DND-41 (cell line): ENCODE measurements at regions not wholly inside any gene's neighbourhood (a gene's known extent, or its start where the extent isn't known, plus 50 kb on each side); places are given as distances from the start of the nearest gene placed in this dataset.

Experiments used
- ATAC-seq: fragments of 200-7000 bp; cut with Tn5 transposase; 3 replicates; pipeline ENCODE4 v1.9.1; 2021; ENCODE audit warnings: low read depth; ENCODE audit not compliant: insufficient read depth
- DNase-seq: peaks from one replicate; pipeline ENCODE4 v3.0.0-alpha.2; 2020
- H2AFZ ChIP-seq: 2 replicates; pipeline ENCODE4 v1.6.0; 2012; ENCODE audit warnings: low read depth, low read length
- H3K27ac ChIP-seq: 2 replicates; pipeline ENCODE4 v1.5.1; 2012; ENCODE audit warnings: low read length, inconsistent platforms
- H3K27me3 ChIP-seq: fragments of 200-600 bp; sonication (generic); 2 replicates; pipeline ENCODE4 v1.6.0; 2012; ENCODE audit warnings: low read length, mild to moderate bottlenecking, inconsistent platforms; ENCODE audit not compliant: insufficient read depth, poor library complexity
- H3K36me3 ChIP-seq: 2 replicates; pipeline ENCODE4 v1.5.1; 2012; ENCODE audit warnings: low read length, inconsistent platforms; ENCODE audit not compliant: insufficient read depth
- H3K4me1 ChIP-seq: 2 replicates; pipeline ENCODE4 v1.5.1; 2012; ENCODE audit warnings: mild to moderate bottlenecking, low read length; ENCODE audit not compliant: insufficient read depth
- H3K4me2 ChIP-seq: 2 replicates; pipeline ENCODE4 v1.6.0; 2012; ENCODE audit warnings: mild to moderate bottlenecking, moderate library complexity, low read length, inconsistent platforms; ENCODE audit not compliant: insufficient read depth
- H3K4me3 ChIP-seq, 2 experiments: fragments of 200-600 bp in 1 of 2; shearing (Covaris generic) in 1 of 2; 2 replicates each; pipeline ENCODE4 v1.5.1; 2012 to 2016; ENCODE audit warnings: inconsistent platforms in 2 of 2, low read length in 2 of 2, mild to moderate bottlenecking in 2 of 2, low read depth in 1 of 2, moderate library complexity in 1 of 2
- H3K79me2 ChIP-seq: 2 replicates; pipeline ENCODE4 v1.6.0; 2012; ENCODE audit warnings: low read length, inconsistent platforms; ENCODE audit not compliant: insufficient read depth
- H3K9ac ChIP-seq: 2 replicates; pipeline ENCODE4 v1.6.0; 2012; ENCODE audit warnings: low read depth, mild to moderate bottlenecking, inconsistent platforms, low read length, moderate library complexity
- H3K9me3 ChIP-seq: 2 replicates; pipeline ENCODE4 v1.5.1; 2012; ENCODE audit warnings: low read length, moderate library complexity, mild to moderate bottlenecking, inconsistent platforms; ENCODE audit not compliant: insufficient read depth, severe bottlenecking
- H4K20me1 ChIP-seq: 2 replicates; pipeline ENCODE4 v1.6.0; 2012; ENCODE audit warnings: low read length; ENCODE audit not compliant: insufficient read depth
- EZH2 ChIP-seq: IDR thresholded peaks from 3 replicates; pipeline ENCODE4 v1.6.1; 2012; ENCODE audit warnings: borderline replicate concordance, low read depth, mild to moderate bottlenecking, moderate library complexity, low read length, inconsistent platforms; ENCODE audit not compliant: severe bottlenecking
- TF ChIP-seq, protein P1 (sequence below): IDR thresholded peaks from 2 replicates; pipeline ENCODE4 v1.5.1; 2012; ENCODE audit warnings: borderline replicate concordance, low read length, moderate library complexity, mild to moderate bottlenecking; ENCODE audit not compliant: poor library complexity, severe bottlenecking; ENCODE audit errors: extremely low read depth

DNA sequence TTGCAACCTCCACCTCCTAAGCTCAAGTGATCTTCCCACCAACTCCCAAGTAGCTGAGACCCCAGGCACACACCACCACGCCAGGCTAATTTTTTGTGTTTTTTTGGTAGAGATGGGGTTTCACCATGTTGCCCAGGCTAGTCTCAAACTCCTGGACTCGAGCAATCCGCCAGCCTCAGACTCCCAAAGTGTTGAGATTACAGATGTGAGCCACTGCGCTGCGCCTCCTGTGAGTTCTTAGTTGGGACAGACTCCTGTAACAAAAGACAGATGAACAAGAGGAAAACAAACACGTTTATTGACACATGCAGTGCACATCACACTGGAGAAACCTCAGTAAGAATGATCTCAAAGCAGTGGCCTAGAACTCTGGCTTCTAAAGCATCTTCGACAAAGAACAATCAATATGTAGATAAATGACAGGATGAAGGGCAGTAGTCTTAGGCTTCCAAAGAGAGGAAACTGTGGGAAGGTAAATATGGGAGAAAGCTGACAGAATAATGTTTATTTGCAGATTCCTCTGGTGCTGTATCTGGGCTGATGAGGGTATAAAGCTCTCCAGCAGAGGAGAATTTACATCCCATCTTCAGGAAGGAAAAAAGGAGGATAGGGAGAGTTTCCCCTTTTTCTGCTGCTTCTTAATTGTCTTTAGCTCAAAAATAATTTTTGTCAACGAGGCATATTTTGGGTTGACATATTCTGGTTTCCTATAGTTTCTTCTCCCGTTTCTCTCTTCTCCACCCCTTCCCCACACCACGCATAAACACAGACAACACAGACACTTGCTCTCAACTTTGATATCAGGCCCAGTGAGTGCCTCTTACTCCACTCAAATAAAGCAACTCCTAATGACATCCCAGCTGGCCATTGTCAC lies 84.7 kb upstream of the TNFAIP3 start:
- peaks cover 11% of the 10 kb centered on the region for H3K4me1 ChIP-seq
- H3K4me3 ChIP-seq, result no peak overlapping the region
- no peak overlapping the region for H2AFZ ChIP-seq
- no peaks in the 10 kb centered on the region for H3K79me2 ChIP-seq
- no peak overlapping the region for H3K4me2 ChIP-seq
- DNase-seq (no peak), ATAC-seq (no peak)
- H3K9me3 ChIP-seq, result no peaks in the 10 kb centered on the region
- H3K9ac ChIP-seq, result no peak overlapping the region
- no peaks in the 10 kb centered on the region for H3K36me3 ChIP-seq
- H4K20me1 ChIP-seq, result no peaks in the 10 kb centered on the region
- H3K27ac ChIP-seq, result no peak overlapping the region
- TF ChIP-seq, protein P1, sequence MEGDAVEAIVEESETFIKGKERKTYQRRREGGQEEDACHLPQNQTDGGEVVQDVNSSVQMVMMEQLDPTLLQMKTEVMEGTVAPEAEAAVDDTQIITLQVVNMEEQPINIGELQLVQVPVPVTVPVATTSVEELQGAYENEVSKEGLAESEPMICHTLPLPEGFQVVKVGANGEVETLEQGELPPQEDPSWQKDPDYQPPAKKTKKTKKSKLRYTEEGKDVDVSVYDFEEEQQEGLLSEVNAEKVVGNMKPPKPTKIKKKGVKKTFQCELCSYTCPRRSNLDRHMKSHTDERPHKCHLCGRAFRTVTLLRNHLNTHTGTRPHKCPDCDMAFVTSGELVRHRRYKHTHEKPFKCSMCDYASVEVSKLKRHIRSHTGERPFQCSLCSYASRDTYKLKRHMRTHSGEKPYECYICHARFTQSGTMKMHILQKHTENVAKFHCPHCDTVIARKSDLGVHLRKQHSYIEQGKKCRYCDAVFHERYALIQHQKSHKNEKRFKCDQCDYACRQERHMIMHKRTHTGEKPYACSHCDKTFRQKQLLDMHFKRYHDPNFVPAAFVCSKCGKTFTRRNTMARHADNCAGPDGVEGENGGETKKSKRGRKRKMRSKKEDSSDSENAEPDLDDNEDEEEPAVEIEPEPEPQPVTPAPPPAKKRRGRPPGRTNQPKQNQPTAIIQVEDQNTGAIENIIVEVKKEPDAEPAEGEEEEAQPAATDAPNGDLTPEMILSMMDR, result no peak
- no peak for TF ChIP-seq EZH2
- H3K27me3 ChIP-seq, result no peaks in the 10 kb centered on the region

DNA sequence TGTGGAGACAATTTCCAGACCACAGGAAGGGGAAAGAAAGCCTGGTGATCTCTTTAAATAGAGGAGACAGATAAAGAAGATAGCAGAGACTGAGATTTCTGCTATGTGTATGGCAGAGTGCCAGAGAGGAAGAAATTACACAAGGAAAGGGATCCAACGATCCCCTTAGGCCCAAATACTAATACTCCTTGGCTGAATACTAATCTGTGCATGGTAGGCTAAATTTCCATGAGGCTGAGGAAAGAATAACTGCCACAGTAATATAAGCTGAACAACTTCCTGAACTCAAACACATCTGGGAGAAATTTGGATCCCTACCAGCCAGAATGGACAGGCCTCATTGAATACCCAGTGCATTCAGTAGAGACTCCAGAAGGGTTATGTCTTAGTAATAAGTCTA lies 83.3 kb upstream of the TNFAIP3 start:
- H3K27ac ChIP-seq, result no peak overlapping the region
- no peaks in the 10 kb centered on the region for H3K79me2 ChIP-seq
- no peak overlapping the region for H3K4me2 ChIP-seq
- H2AFZ ChIP-seq, result no peak overlapping the region
- peaks cover 24% of the 10 kb centered on the region for H3K4me1 ChIP-seq
- no peak overlapping the region for H3K4me3 ChIP-seq
- no peak overlapping the region for H3K9ac ChIP-seq
- ATAC-seq, result no peak
- TF ChIP-seq, protein P1, result no peak
- TF ChIP-seq EZH2, result no peak
- no peaks in the 10 kb centered on the region for H3K36me3 ChIP-seq
- H4K20me1 ChIP-seq, result no peaks in the 10 kb centered on the region
- H3K9me3 ChIP-seq, result no peaks in the 10 kb centered on the region
- DNase-seq, result no peak
- H3K27me3 ChIP-seq, result no peaks in the 10 kb centered on the region

DNA sequence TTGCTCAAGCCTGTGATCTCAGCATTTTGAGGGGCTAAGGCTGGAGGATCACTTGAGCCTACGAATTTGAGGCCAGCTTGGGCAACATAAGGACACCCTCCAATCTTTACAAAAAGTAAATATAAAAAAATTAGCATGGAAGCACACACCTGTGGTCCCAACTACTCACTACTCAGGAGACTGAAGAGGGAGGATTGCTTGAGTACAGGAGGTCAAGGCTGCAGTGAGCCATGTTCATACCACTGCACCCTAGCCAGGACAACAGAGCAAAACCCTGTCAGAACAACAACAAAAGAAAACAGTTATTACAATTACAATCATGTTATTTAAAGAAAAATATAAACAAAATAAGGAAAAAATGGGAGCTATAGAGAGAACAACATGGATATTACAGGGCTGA lies 82.5 kb upstream of the TNFAIP3 start:
- H3K4me1 ChIP-seq, result peaks cover 32% of the 10 kb centered on the region

More for the DNA sequence above, 82.5 kb upstream of the TNFAIP3 start:
- no peak overlapping the region for H3K4me3 ChIP-seq
- no peak overlapping the region for H3K4me2 ChIP-seq
- H3K9ac ChIP-seq, result no peak overlapping the region
- ATAC-seq (no peak), DNase-seq (no peak)
- no peaks in the 10 kb centered on the region for H3K79me2 ChIP-seq
- H3K27ac ChIP-seq, result no peak overlapping the region
- H3K27me3 ChIP-seq, result no peaks in the 10 kb centered on the region
- H3K9me3 ChIP-seq, result no peaks in the 10 kb centered on the region
- no peak overlapping the region for H2AFZ ChIP-seq
- H4K20me1 ChIP-seq, result no peaks in the 10 kb centered on the region
- TF ChIP-seq, protein P1, result no peak
- TF ChIP-seq EZH2, result no peak
- H3K36me3 ChIP-seq, result no peaks in the 10 kb centered on the region
